ENCODE measurements at regions not wholly inside any gene's neighbourhood (a gene's known extent, or its start where the extent isn't known, plus 50 kb on each side); places are given as distances from the start of the nearest gene placed in this dataset.

DNA sequence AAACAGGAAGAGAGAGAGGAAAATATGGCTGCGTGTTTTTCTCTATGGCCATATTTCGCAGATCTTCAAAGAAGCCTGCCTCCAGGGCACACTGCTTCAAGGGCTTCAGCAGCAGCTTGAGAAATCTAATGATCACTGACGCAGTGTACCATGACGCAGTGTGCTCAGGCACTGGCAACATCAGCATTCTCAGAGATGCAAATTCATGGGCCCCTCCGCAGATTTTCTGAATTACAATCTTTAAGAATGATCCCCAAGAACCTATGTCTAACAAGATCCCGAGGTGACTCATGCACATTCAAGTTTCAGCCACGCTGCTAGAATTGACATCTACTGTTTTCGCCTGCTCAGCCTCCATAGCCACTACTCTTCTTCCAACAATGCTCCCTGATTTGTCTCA lies 143.9 kb upstream of the ZNF366 start:
- TF ChIP-seq, protein P1, sequence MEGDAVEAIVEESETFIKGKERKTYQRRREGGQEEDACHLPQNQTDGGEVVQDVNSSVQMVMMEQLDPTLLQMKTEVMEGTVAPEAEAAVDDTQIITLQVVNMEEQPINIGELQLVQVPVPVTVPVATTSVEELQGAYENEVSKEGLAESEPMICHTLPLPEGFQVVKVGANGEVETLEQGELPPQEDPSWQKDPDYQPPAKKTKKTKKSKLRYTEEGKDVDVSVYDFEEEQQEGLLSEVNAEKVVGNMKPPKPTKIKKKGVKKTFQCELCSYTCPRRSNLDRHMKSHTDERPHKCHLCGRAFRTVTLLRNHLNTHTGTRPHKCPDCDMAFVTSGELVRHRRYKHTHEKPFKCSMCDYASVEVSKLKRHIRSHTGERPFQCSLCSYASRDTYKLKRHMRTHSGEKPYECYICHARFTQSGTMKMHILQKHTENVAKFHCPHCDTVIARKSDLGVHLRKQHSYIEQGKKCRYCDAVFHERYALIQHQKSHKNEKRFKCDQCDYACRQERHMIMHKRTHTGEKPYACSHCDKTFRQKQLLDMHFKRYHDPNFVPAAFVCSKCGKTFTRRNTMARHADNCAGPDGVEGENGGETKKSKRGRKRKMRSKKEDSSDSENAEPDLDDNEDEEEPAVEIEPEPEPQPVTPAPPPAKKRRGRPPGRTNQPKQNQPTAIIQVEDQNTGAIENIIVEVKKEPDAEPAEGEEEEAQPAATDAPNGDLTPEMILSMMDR (IDR thresholded peaks at IDR 0.05), result no peak
- no peak for TF ChIP-seq POLR2A (IDR thresholded peaks at IDR 0.05)

Measured in lower leg skin (tissue), 3 donors.